HG02798 (cell line): ENCODE measurements at regions not wholly inside any gene's neighbourhood (a gene's known extent, or its start where the extent isn't known, plus 50 kb on each side); places are given as distances from the start of the nearest gene placed in this dataset.
A peak's percentile ranks its signal among the peaks of the same experiment; 100 is the strongest.
"Not testable (repeated sequence)": the region's sequence is repeated elsewhere in the genome, so short reads cannot be mapped to it uniquely, and the experiment has no call there.

Source experiments
- ATAC-seq: cut with Tn5 transposase; IDR thresholded peaks from one replicate; pipeline ENCODE4 v1.9.1; 2021; ENCODE audit warnings: mild to moderate bottlenecking; ENCODE audit not compliant: unreplicated experiment, poor library complexity

GRCh38 chr1:143786381-143786780 lies 185.4 kb downstream of the FAM72C start:
- ATAC-seq: not testable (repeated sequence)

GRCh38 chr1:143785883-143786282 lies 185.9 kb downstream of the FAM72C start:
- not testable (repeated sequence) for ATAC-seq

- not testable (repeated sequence) for ATAC-seq
These were observed 187.4 kb downstream of the FAM72C start for GRCh38 chr1:143784239-143784882.

GRCh38 chr1:143778178-143778577 lies 193.6 kb downstream of the FAM72C start:
- ATAC-seq: not testable (repeated sequence)

- ATAC-seq: not testable (repeated sequence)
These were observed 207.0 kb downstream of the FAM72C start for GRCh38 chr1:143764831-143765230.

GRCh38 chr1:143760366-143760765 lies 211.4 kb downstream of the FAM72C start:
- ATAC-seq: not testable (repeated sequence)

GRCh38 chr1:143755961-143756360 lies 215.8 kb downstream of the FAM72C start:
- ATAC-seq: not testable (repeated sequence)

- no peak for ATAC-seq
These were observed 222.9 kb downstream of the FAM72C start for GRCh38 chr1:143748906-143749305.

- ATAC-seq: no peak
These were observed 235.2 kb downstream of the FAM72C start for GRCh38 chr1:143736562-143736961.

GRCh38 chr1:143735764-143736461 lies 235.9 kb downstream of the FAM72C start:
- no peak for ATAC-seq

- not testable (repeated sequence) for ATAC-seq
These were observed 237.5 kb downstream of the FAM72C start for GRCh38 chr1:143734261-143734660.

GRCh38 chr1:143730890-143731289 lies 240.9 kb downstream of the FAM72C start:
- not testable (repeated sequence) for ATAC-seq

GRCh38 chr1:143729449-143730111 lies 242.2 kb downstream of the FAM72C start:
- peak; percentile 76 for ATAC-seq

GRCh38 chr1:143728802-143729448 lies 242.9 kb downstream of the FAM72C start:
- ATAC-seq: peak; percentile 96

GRCh38 chr1:143727263-143727662 lies 244.5 kb downstream of the FAM72C start:
- no peak for ATAC-seq

GRCh38 chr1:143721024-143721373 lies 250.8 kb downstream of the FAM72C start:
- ATAC-seq: no peak

- ATAC-seq: no peak
These were observed 251.4 kb downstream of the FAM72C start for GRCh38 chr1:143720087-143721023.

GRCh38 chr1:143718524-143718923 lies 253.3 kb downstream of the FAM72C start:
- no peak for ATAC-seq

- no peak for ATAC-seq
These were observed 253.8 kb downstream of the FAM72C start for GRCh38 chr1:143718021-143718420.

- no peak for ATAC-seq
These were observed 254.4 kb downstream of the FAM72C start for GRCh38 chr1:143717434-143717833.
